ENCODE measurements at regions not wholly inside any gene's neighbourhood (a gene's known extent, or its start where the extent isn't known, plus 50 kb on each side); places are given as distances from the start of the nearest gene placed in this dataset.

DNA sequence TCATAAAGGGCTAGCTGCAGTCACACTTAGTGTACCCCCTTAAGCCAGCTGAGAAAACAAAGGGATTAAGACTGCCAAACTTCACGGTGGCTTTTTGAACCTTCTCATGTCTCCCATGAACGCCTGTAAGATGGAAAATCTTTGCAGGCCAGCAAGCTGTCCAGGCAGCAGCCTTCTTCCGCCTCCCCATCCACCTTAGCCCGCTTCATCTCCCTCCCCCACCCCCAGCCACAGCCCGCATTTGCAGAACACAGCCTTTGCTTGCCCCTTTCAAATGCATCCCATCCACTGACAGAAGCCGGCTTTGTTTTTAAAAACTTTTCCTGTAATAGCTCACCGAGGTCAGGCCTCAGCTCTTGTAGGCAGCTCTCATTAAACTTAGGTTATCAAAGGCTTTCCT is 113.8 kb upstream of the FAM9B start:
- no peak overlapping the region for H3K4me3 ChIP-seq (replicated peaks; ENCODE audit: insufficient read depth, low read length)
- H3K27ac ChIP-seq (replicated peaks) = no peak overlapping the region
- no peaks in the 10 kb centered on the region for H3K27me3 ChIP-seq (ENCODE audit: insufficient read depth, poor library complexity, severe bottlenecking)
- DNase-seq (ENCODE audit: low read depth in 1 of 2, low spot score in 1 of 2) = no peak
- TF ChIP-seq POLR2AphosphoS5 (IDR thresholded peaks at IDR 0.05; ENCODE audit: low read depth) (no peak), GABPA (IDR thresholded peaks at IDR 0.05; ENCODE audit: low read depth) (no peak), SPI1 (IDR thresholded peaks at IDR 0.05; ENCODE audit: borderline replicate concordance, low read depth) (no peak)
- TF ChIP-seq, protein P1, sequence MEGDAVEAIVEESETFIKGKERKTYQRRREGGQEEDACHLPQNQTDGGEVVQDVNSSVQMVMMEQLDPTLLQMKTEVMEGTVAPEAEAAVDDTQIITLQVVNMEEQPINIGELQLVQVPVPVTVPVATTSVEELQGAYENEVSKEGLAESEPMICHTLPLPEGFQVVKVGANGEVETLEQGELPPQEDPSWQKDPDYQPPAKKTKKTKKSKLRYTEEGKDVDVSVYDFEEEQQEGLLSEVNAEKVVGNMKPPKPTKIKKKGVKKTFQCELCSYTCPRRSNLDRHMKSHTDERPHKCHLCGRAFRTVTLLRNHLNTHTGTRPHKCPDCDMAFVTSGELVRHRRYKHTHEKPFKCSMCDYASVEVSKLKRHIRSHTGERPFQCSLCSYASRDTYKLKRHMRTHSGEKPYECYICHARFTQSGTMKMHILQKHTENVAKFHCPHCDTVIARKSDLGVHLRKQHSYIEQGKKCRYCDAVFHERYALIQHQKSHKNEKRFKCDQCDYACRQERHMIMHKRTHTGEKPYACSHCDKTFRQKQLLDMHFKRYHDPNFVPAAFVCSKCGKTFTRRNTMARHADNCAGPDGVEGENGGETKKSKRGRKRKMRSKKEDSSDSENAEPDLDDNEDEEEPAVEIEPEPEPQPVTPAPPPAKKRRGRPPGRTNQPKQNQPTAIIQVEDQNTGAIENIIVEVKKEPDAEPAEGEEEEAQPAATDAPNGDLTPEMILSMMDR (IDR thresholded peaks at IDR 0.05; ENCODE audit: insufficient read depth, low read length) = no peak
- TF ChIP-seq, protein P2, sequence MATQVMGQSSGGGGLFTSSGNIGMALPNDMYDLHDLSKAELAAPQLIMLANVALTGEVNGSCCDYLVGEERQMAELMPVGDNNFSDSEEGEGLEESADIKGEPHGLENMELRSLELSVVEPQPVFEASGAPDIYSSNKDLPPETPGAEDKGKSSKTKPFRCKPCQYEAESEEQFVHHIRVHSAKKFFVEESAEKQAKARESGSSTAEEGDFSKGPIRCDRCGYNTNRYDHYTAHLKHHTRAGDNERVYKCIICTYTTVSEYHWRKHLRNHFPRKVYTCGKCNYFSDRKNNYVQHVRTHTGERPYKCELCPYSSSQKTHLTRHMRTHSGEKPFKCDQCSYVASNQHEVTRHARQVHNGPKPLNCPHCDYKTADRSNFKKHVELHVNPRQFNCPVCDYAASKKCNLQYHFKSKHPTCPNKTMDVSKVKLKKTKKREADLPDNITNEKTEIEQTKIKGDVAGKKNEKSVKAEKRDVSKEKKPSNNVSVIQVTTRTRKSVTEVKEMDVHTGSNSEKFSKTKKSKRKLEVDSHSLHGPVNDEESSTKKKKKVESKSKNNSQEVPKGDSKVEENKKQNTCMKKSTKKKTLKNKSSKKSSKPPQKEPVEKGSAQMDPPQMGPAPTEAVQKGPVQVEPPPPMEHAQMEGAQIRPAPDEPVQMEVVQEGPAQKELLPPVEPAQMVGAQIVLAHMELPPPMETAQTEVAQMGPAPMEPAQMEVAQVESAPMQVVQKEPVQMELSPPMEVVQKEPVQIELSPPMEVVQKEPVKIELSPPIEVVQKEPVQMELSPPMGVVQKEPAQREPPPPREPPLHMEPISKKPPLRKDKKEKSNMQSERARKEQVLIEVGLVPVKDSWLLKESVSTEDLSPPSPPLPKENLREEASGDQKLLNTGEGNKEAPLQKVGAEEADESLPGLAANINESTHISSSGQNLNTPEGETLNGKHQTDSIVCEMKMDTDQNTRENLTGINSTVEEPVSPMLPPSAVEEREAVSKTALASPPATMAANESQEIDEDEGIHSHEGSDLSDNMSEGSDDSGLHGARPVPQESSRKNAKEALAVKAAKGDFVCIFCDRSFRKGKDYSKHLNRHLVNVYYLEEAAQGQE (IDR thresholded peaks at IDR 0.05; ENCODE audit: insufficient replicate concordance, low read depth) = no peak

DNA sequence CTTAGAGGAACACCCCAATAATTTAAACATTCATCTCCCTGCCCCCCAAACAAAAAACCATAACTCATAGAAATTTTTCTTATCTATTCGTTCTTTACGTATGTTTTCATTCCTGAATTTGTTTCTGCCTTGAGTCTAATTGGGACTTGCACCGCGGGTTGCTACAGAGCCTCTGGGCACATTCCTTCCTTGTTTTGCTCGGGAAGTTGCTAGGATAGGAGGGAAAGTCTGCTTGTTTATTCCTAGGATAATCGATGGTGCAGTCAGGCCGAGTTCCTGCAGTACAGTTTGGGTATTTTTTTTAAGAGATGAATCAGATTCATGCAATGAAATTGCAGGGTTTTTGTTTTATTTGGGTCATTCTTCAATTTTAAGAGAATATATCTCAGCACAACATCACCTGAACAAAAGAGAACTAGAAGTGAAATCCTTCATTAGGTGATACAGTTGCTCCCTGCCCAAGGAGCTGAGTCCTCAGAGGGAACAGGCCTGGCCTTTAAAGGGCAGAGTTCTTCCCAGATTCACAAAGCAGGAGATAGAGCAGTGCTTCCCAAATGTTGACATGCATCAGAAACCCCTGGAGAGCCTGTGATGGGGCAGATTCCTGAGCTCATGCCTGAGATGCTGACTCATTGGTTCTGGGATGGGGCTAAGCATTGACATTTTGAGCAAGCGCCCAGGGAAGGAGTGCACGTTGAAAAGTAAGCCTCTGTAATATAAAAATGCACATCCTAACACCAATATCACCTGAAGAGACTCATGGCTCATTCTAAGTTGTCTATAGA is 114.9 kb upstream of the FAM9B start:
- TF ChIP-seq, protein P1 (IDR thresholded peaks at IDR 0.05; ENCODE audit: insufficient read depth, low read length) = no peak
- no peak for TF ChIP-seq POLR2AphosphoS5 (IDR thresholded peaks at IDR 0.05; ENCODE audit: low read depth)
- TF ChIP-seq, protein P2 (IDR thresholded peaks at IDR 0.05; ENCODE audit: insufficient replicate concordance, low read depth) = no peak
- no peak for TF ChIP-seq SPI1 (IDR thresholded peaks at IDR 0.05; ENCODE audit: borderline replicate concordance, low read depth)
- TF ChIP-seq GABPA (IDR thresholded peaks at IDR 0.05; ENCODE audit: low read depth) = no peak
- Histone ChIP-seq H3K4me3 (replicated peaks; ENCODE audit: insufficient read depth, low read length) (no peak overlapping the region), H3K27ac (replicated peaks) (no peak overlapping the region), H3K27me3 (ENCODE audit: insufficient read depth, poor library complexity, severe bottlenecking) (no peaks in the 10 kb centered on the region)
- no peak for DNase-seq (ENCODE audit: low read depth in 1 of 2, low spot score in 1 of 2)

DNA sequence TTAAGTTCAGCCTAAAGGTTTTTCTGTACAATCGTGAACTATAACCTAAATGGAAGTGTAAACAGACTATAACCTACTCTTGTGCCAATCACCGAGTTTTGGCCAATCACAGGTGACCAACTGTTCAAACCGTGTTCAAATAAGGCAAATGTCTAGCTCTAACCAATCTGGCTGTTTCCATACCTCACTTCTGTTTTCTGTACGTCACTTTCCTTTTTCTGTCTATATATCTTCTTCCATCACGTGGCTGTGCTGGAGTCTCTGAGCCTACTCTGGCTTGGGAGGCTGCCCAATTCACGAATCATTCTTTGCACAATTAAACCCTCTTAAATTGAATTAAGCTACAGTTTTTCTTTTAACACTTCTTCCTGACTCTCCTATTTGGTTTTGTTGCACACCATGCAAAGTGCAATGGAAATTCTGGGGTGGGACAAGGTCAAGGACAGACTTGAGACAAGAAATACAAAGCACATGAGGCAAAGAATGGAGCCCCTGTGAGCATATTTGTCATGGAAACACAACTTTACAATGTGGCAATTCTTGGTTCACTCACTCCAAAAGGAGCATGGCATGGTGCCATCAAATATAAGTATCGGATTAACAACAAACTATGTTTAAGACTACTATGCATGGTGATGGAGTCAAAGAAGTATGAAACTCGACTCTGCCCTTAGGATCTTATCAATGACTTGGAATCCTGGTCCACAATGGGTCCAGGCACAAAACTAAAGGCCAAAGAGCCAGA is 115.7 kb upstream of the FAM9B start:
- Histone ChIP-seq H3K27ac (replicated peaks) (no peak overlapping the region), H3K27me3 (ENCODE audit: insufficient read depth, poor library complexity, severe bottlenecking) (no peaks in the 10 kb centered on the region), H3K4me3 (replicated peaks; ENCODE audit: insufficient read depth, low read length) (no peak overlapping the region)
- DNase-seq (ENCODE audit: low read depth in 1 of 2, low spot score in 1 of 2) = no peak
- TF ChIP-seq POLR2AphosphoS5 (IDR thresholded peaks at IDR 0.05; ENCODE audit: low read depth) = no peak

DNA sequence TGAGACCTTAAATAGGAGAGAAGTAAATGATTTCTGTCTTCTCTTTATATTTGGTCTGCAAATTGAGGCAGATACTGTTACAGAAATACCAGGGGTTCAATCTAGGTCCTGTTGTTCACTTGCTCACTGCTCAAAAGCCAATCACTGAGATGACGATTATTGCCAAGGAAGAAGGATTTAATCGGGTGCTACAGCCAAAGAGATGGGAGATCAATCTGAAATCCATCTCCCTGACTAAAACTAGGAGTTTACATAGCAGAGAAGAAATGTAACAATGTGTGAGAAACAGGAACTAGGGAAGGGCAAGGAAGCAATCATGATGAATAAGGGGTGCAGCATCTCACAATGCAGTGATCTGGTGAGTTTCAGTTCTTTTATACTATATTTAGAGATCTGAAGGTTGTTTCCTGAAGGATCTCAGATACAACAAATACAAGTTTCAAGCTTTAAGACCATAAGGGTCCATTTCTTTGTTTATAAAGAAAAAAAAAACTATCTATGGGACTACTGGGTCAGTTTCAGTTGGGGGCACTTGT is 117.9 kb upstream of the FAM9B start:
- Histone ChIP-seq H3K27me3 (ENCODE audit: insufficient read depth, poor library complexity, severe bottlenecking) (no peaks in the 10 kb centered on the region), H3K27ac (replicated peaks) (no peak overlapping the region), H3K4me3 (replicated peaks; ENCODE audit: insufficient read depth, low read length) (no peak overlapping the region)
- DNase-seq (ENCODE audit: low read depth in 1 of 2, low spot score in 1 of 2) = no peak
- TF ChIP-seq POLR2AphosphoS5 (IDR thresholded peaks at IDR 0.05; ENCODE audit: low read depth) (no peak), GABPA (IDR thresholded peaks at IDR 0.05; ENCODE audit: low read depth) (no peak), SPI1 (IDR thresholded peaks at IDR 0.05; ENCODE audit: borderline replicate concordance, low read depth) (no peak)
- TF ChIP-seq, protein P1 (IDR thresholded peaks at IDR 0.05; ENCODE audit: insufficient read depth, low read length) = no peak
- TF ChIP-seq, protein P2 (IDR thresholded peaks at IDR 0.05; ENCODE audit: insufficient replicate concordance, low read depth) = no peak
